SH-SY5Y (cell line): ENCODE measurements at regions not wholly inside any gene's neighbourhood (a gene's known extent, or its start where the extent isn't known, plus 50 kb on each side); places are given as distances from the start of the nearest gene placed in this dataset.

Experiments
- GATA2 ChIP-seq: IDR thresholded peaks from 2 replicates; pipeline ENCODE4 v1.6.1; 2011; ENCODE audit warnings: mild to moderate bottlenecking, low read depth, low read length
- GATA3 ChIP-seq: IDR thresholded peaks from 2 replicates; pipeline ENCODE4 v1.6.1; 2011; ENCODE audit warnings: low read depth, mild to moderate bottlenecking, low read length, moderate library complexity

- TF ChIP-seq GATA3 (no peak), GATA2 (no peak)
These were observed 133.6 kb upstream of the PRKCQ start for GRCh38 chr10:6713716-6714115.
